ENCODE measurements at regions not wholly inside any gene's neighbourhood (a gene's known extent, or its start where the extent isn't known, plus 50 kb on each side); places are given as distances from the start of the nearest gene placed in this dataset.

DNA sequence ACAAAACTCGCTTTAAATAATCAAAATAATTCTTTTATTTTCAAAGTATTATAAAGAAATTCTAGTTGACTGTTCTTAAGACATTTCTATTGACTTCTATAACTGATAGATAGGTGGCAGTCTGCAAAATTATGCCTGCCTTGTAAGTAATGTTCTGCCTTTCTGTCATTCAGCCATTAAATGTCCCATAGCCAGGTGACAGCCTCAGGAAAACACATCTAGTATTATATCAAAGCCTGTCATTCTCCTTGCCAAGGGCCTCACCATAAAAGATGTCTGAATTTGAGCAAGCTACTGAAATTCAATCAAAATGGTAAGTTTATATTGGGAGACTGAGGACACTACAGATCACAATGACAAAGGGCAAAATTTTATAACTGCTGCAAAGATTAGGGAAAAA lies 170.4 kb upstream of the COX7C start:
- ATAC-seq (ENCODE audit: low read depth): no peak
- no peak overlapping the region for H3K4me3 ChIP-seq (ENCODE audit: severe bottlenecking)
- H3K27ac ChIP-seq (ENCODE audit: poor library complexity, severe bottlenecking): no peak overlapping the region
- no peaks in the 10 kb centered on the region for H3K4me1 ChIP-seq (ENCODE audit: insufficient read depth, poor library complexity, severe bottlenecking)
- TF ChIP-seq, protein P1, sequence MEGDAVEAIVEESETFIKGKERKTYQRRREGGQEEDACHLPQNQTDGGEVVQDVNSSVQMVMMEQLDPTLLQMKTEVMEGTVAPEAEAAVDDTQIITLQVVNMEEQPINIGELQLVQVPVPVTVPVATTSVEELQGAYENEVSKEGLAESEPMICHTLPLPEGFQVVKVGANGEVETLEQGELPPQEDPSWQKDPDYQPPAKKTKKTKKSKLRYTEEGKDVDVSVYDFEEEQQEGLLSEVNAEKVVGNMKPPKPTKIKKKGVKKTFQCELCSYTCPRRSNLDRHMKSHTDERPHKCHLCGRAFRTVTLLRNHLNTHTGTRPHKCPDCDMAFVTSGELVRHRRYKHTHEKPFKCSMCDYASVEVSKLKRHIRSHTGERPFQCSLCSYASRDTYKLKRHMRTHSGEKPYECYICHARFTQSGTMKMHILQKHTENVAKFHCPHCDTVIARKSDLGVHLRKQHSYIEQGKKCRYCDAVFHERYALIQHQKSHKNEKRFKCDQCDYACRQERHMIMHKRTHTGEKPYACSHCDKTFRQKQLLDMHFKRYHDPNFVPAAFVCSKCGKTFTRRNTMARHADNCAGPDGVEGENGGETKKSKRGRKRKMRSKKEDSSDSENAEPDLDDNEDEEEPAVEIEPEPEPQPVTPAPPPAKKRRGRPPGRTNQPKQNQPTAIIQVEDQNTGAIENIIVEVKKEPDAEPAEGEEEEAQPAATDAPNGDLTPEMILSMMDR (IDR thresholded peaks at IDR 0.05; ENCODE audit: poor library complexity, severe bottlenecking): no peak
- DNase-seq (ENCODE audit: low spot score): no peak
- H3K27me3 ChIP-seq (ENCODE audit: insufficient read depth, poor library complexity, severe bottlenecking): peaks cover 20% of the 10 kb centered on the region
- H3K9me3 ChIP-seq (ENCODE audit: severe bottlenecking): no peaks in the 10 kb centered on the region
- H3K36me3 ChIP-seq (ENCODE audit: low read depth): no peaks in the 10 kb centered on the region

DNA sequence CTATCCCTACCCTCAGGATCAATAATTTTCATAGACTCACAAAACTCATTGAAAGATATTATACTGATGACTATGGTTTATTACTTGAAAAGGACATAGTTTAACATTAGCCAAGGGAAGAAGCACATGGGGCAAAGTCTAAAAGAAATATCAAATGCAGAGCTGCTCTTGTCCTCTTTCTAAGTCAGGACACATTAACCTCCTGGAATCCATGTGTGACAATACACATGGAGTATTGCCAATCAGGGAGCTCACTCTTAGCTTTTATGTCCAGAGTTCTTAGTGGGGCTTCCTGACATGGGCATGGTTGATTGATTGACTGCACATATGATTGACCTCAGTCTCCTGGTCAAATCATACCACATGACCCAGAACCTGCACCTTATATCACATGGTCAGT lies 165.5 kb upstream of the COX7C start:
- Histone ChIP-seq H3K4me1 (ENCODE audit: insufficient read depth, poor library complexity, severe bottlenecking) (no peaks in the 10 kb centered on the region), H3K27me3 (ENCODE audit: insufficient read depth, poor library complexity, severe bottlenecking) (peaks cover 9% of the 10 kb centered on the region), H3K4me3 (ENCODE audit: severe bottlenecking) (no peak overlapping the region), H3K27ac (ENCODE audit: poor library complexity, severe bottlenecking) (no peak overlapping the region), H3K36me3 (ENCODE audit: low read depth) (no peaks in the 10 kb centered on the region), H3K9me3 (ENCODE audit: severe bottlenecking) (no peaks in the 10 kb centered on the region)
- DNase-seq (ENCODE audit: low spot score) (no peak), ATAC-seq (ENCODE audit: low read depth) (no peak)
- TF ChIP-seq, protein P1 (IDR thresholded peaks at IDR 0.05; ENCODE audit: poor library complexity, severe bottlenecking): no peak

DNA sequence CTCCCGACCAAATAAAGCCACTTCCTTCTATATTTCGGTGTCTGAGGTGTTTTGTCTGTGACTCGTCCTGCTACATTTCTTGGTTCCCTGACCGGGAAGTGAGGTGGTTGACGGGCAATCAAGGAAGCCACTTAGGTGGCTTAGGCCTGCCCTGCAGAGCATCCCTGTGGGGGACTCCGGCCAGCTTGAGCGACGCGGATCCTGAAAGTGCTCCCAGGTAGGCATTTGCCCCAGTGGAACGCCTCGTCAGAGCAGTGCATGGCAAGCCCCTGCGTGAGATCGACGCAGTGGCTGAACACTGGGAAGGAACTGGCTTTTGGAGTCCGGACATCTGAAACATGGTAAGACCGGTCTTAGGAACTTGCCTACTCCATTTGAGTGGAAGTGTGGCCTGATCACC lies 157.2 kb upstream of the COX7C start:
- ATAC-seq (ENCODE audit: low read depth) (no peak), DNase-seq (ENCODE audit: low spot score) (no peak)
- Histone ChIP-seq H3K36me3 (ENCODE audit: low read depth) (no peaks in the 10 kb centered on the region), H3K27ac (ENCODE audit: poor library complexity, severe bottlenecking) (no peak overlapping the region), H3K9me3 (ENCODE audit: severe bottlenecking) (peaks cover 7% of the 10 kb centered on the region), H3K4me1 (ENCODE audit: insufficient read depth, poor library complexity, severe bottlenecking) (no peaks in the 10 kb centered on the region), H3K27me3 (ENCODE audit: insufficient read depth, poor library complexity, severe bottlenecking) (no peaks in the 10 kb centered on the region), H3K4me3 (ENCODE audit: severe bottlenecking) (no peak overlapping the region)
- TF ChIP-seq, protein P1 (IDR thresholded peaks at IDR 0.05; ENCODE audit: poor library complexity, severe bottlenecking): no peak

DNA sequence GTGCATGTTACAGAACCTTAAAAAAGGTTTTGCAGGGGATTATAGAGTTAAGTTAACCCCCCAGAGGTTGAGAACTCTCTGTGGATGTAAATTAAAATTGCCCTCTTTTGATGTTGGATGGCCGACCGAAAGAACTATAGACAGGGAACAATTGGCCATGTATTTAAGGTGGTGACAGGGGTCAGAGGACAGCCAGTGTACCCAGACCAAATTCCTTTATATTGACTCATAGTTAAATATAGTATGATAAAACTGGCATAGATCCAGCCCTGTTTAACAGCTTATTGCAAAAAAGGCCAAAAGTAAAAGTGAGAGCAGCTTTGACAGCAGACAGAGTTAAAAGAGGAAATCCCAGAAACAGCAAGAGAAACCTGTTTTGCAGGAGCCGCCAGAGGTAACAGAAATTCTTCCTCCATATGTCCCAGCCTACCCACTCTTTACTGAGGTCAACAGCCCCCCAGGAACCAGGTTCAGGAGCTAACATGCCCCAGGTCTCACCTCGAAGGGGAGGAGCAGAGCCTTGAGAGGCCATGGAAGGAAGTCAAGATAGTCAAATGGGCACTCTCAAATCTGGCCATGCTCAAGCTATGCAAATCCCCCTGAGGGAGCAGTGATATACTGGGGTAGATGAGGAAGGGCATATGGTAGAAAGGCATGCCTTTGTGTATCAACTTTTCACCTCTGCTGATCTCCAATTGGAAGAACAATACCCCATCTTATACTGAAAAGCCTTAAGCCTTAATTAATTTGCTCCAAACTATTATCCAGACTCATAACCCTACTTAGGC lies 156.4 kb upstream of the COX7C start:
- DNase-seq (ENCODE audit: low spot score): no peak
- Histone ChIP-seq H3K9me3 (ENCODE audit: severe bottlenecking) (peaks cover 8% of the 10 kb centered on the region), H3K27ac (ENCODE audit: poor library complexity, severe bottlenecking) (no peak overlapping the region), H3K4me3 (ENCODE audit: severe bottlenecking) (no peak overlapping the region), H3K4me1 (ENCODE audit: insufficient read depth, poor library complexity, severe bottlenecking) (no peaks in the 10 kb centered on the region), H3K36me3 (ENCODE audit: low read depth) (no peaks in the 10 kb centered on the region), H3K27me3 (ENCODE audit: insufficient read depth, poor library complexity, severe bottlenecking) (no peaks in the 10 kb centered on the region)
- ATAC-seq (ENCODE audit: low read depth): no peak
- TF ChIP-seq, protein P1 (IDR thresholded peaks at IDR 0.05; ENCODE audit: poor library complexity, severe bottlenecking): no peak

DNA sequence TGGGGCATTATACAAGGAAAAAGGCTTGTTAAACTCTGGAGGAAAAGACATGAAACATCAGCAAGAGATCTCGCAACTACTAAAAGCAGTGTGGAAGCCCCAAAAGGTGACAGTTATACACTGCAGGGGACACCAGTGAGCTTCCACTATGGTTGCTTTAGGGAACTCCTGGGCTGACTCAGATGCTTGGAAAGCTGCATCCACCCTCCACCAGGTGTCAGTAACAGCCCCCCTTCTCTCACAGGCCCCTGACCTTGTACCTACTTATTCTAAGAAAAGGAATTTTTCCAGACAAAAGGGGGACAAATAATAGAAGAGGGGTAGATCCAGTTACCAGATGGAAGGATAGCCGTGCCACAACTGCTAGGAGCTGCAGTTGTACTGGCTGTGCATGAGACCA lies 154.4 kb upstream of the COX7C start:
- Histone ChIP-seq H3K36me3 (ENCODE audit: low read depth) (no peaks in the 10 kb centered on the region), H3K27me3 (ENCODE audit: insufficient read depth, poor library complexity, severe bottlenecking) (peaks cover 2% of the 10 kb centered on the region), H3K9me3 (ENCODE audit: severe bottlenecking) (peaks cover 8% of the 10 kb centered on the region), H3K4me1 (ENCODE audit: insufficient read depth, poor library complexity, severe bottlenecking) (no peaks in the 10 kb centered on the region), H3K4me3 (ENCODE audit: severe bottlenecking) (no peak overlapping the region), H3K27ac (ENCODE audit: poor library complexity, severe bottlenecking) (no peak overlapping the region)
- TF ChIP-seq, protein P1 (IDR thresholded peaks at IDR 0.05; ENCODE audit: poor library complexity, severe bottlenecking): no peak
- DNase-seq (ENCODE audit: low spot score): no peak
- ATAC-seq (ENCODE audit: low read depth): no peak

Data from RWPE2 (cell line).